ENCODE measurements at regions not wholly inside any gene's neighbourhood (a gene's known extent, or its start where the extent isn't known, plus 50 kb on each side); places are given as distances from the start of the nearest gene placed in this dataset.

- Histone ChIP-seq H4K20me1 (ENCODE audit: insufficient read depth, poor library complexity, severe bottlenecking) (no peaks in the 10 kb centered on the region), H3K27me3 (no peaks in the 10 kb centered on the region), H3K9me2 (replicated peaks; ENCODE audit: insufficient read depth) (no peaks in the 10 kb centered on the region), H3K4me1 (ENCODE audit: insufficient read depth) (no peaks in the 10 kb centered on the region), H3K4me2 (no peak overlapping the region), H3K4me3 (no peak overlapping the region), H2AFZ (no peak overlapping the region), H3K79me2 (no peaks in the 10 kb centered on the region), H3K9me3 (ENCODE audit: low read depth) (no peaks in the 10 kb centered on the region), H3K27ac (no peak overlapping the region), H3K36me3 (replicated peaks; ENCODE audit: insufficient read depth, low read depth) (no peaks in the 10 kb centered on the region)
- TF ChIP-seq CTCF (IDR thresholded peaks at IDR 0.05; ENCODE audit: poor library complexity) (no peak), EZH2phosphoT487 (IDR thresholded peaks at IDR 0.05; ENCODE audit: low read depth, severe bottlenecking, unreplicated experiment) (no peak), EZH2 (IDR thresholded peaks at IDR 0.05; ENCODE audit: borderline replicate concordance) (no peak)
- no peak for DNase-seq (ENCODE audit: low spot score)
- WGBS (ENCODE audit: low lambda C conversion rate, missing lambda C conversion rate) = 44% methylated on average over 5 of the region's 5 CpGs
These were observed 478.5 kb upstream of the SMARCA2 start for GRCh38 chr9:1536522-1537170.

GRCh38 chr9:1538301-1538700, 476.8 kb upstream of the SMARCA2 start:
- H3K9me2 ChIP-seq (replicated peaks; ENCODE audit: insufficient read depth) = no peaks in the 10 kb centered on the region

GRCh38 chr9:1539216-1539615, 475.9 kb upstream of the SMARCA2 start:
- Histone ChIP-seq H3K36me3 (replicated peaks; ENCODE audit: insufficient read depth, low read depth) (no peaks in the 10 kb centered on the region), H3K27ac (no peak overlapping the region), H3K27me3 (no peaks in the 10 kb centered on the region), H4K20me1 (ENCODE audit: insufficient read depth, poor library complexity, severe bottlenecking) (no peaks in the 10 kb centered on the region), H3K79me2 (no peaks in the 10 kb centered on the region), H3K4me3 (no peak overlapping the region), H3K9me2 (replicated peaks; ENCODE audit: insufficient read depth) (no peaks in the 10 kb centered on the region), H3K4me1 (ENCODE audit: insufficient read depth) (no peaks in the 10 kb centered on the region), H2AFZ (no peak overlapping the region), H3K9me3 (ENCODE audit: low read depth) (no peaks in the 10 kb centered on the region), H3K4me2 (no peak overlapping the region)
- TF ChIP-seq EZH2phosphoT487 (IDR thresholded peaks at IDR 0.05; ENCODE audit: low read depth, severe bottlenecking, unreplicated experiment) (no peak), EZH2 (IDR thresholded peaks at IDR 0.05; ENCODE audit: borderline replicate concordance) (no peak), CTCF (IDR thresholded peaks at IDR 0.05; ENCODE audit: poor library complexity) (no peak)
- WGBS (ENCODE audit: low lambda C conversion rate, missing lambda C conversion rate) = 25% methylated on average over 2 of the region's 2 CpGs
- DNase-seq (ENCODE audit: low spot score) = no peak

More at GRCh38 chr9:1538301-1538700, 476.8 kb upstream of the SMARCA2 start:
- H3K36me3 ChIP-seq (replicated peaks; ENCODE audit: insufficient read depth, low read depth) = no peaks in the 10 kb centered on the region
- no peaks in the 10 kb centered on the region for H3K79me2 ChIP-seq
- no peak for DNase-seq (ENCODE audit: low spot score)
- no peaks in the 10 kb centered on the region for H4K20me1 ChIP-seq (ENCODE audit: insufficient read depth, poor library complexity, severe bottlenecking)
- no peak overlapping the region for H3K4me2 ChIP-seq
- no peak overlapping the region for H3K4me3 ChIP-seq
- WGBS (ENCODE audit: low lambda C conversion rate, missing lambda C conversion rate) = 53% methylated on average over 4 of the region's 4 CpGs
- no peak overlapping the region for H2AFZ ChIP-seq
- no peaks in the 10 kb centered on the region for H3K4me1 ChIP-seq (ENCODE audit: insufficient read depth)
- TF ChIP-seq CTCF (IDR thresholded peaks at IDR 0.05; ENCODE audit: poor library complexity) = no peak
- no peak for TF ChIP-seq EZH2 (IDR thresholded peaks at IDR 0.05; ENCODE audit: borderline replicate concordance)
- no peak for TF ChIP-seq EZH2phosphoT487 (IDR thresholded peaks at IDR 0.05; ENCODE audit: low read depth, severe bottlenecking, unreplicated experiment)
- H3K9me3 ChIP-seq (ENCODE audit: low read depth) = no peaks in the 10 kb centered on the region
- H3K27me3 ChIP-seq = no peaks in the 10 kb centered on the region
- no peak overlapping the region for H3K27ac ChIP-seq

All from hepatocyte (in vitro differentiated cells).